WERI-Rb-1 (cell line): ENCODE measurements at regions not wholly inside any gene's neighbourhood (a gene's known extent, or its start where the extent isn't known, plus 50 kb on each side); places are given as distances from the start of the nearest gene placed in this dataset.

ENCODE experiments used
- DNase-seq: peaks from one replicate; pipeline ENCODE4 v3.0.0-alpha.2; 2020
- H3K27ac ChIP-seq: fragments of 250-450 bp; sonication (Bioruptor Pico); 2 replicates; pipeline ENCODE4 v1.5.1; 2020; ENCODE audit warnings: mild to moderate bottlenecking, moderate library complexity
- H3K27me3 ChIP-seq: fragments of 250-450 bp; sonication (Bioruptor Pico); 2 replicates; pipeline ENCODE4 v1.5.1; 2021; ENCODE audit warnings: mild to moderate bottlenecking, low read depth, moderate library complexity; ENCODE audit not compliant: insufficient read depth, severe bottlenecking
- H3K36me3 ChIP-seq: fragments of 250-450 bp; sonication (Bioruptor Pico); 2 replicates; pipeline ENCODE4 v1.5.1; 2020; ENCODE audit warnings: mild to moderate bottlenecking, moderate library complexity
- H3K4me3 ChIP-seq: 2 replicates; pipeline ENCODE4 v1.5.1; 2011; ENCODE audit warnings: low read depth, mild to moderate bottlenecking, control low read depth, low read length
- H3K9me3 ChIP-seq: fragments of 250-450 bp; sonication (Bioruptor Pico); 2 replicates; pipeline ENCODE4 v1.5.1; 2021; ENCODE audit warnings: mild to moderate bottlenecking, moderate library complexity; ENCODE audit not compliant: severe bottlenecking
- TF ChIP-seq, protein P1 (sequence below): IDR thresholded peaks from 2 replicates; pipeline ENCODE4 v1.5.1; 2011; ENCODE audit warnings: low read depth, mild to moderate bottlenecking, control low read depth, inconsistent platforms, low read length

DNA sequence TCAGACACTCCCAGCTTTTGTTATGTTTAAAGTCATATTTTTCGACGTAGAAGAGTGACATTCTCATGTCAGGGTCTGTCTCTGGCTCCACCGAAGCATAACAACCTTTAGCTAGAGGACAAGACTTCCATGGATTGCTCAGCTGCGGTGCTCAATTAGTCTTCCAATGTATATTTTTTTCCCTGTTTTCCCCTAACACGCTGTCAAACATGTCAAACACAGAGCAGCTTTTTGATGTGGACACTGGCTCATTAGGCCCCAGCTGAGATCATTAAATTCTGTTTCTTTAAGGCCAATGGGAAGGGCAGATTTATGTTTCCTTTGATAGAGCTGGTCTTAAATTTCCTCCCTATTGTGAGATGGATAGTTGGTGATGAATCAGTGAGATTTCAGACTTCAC, 525.4 kb downstream of the PIK3C3 start:
- no peak for DNase-seq
- H3K9me3 ChIP-seq, result no peaks in the 10 kb centered on the region

DNA sequence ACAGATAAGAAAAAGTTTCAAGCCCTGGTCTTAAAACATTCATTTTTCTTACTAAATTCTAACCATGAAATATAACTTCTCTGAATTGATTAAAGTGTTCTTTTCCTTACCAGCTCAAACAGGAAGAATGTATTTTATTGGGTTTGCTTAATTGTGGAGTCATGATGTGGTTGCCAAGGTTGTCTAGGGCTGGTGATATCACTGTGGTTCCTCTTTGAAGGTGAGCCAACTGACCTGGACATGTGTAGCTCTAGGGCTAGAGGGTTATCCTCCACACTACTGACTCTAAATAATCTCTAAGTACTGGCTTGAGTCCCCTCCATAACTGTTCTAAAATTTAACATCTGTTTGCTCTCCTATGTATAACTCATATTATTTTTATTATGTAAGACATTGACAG, 529.6 kb downstream of the PIK3C3 start:
- H3K27me3 ChIP-seq, result no peaks in the 10 kb centered on the region
- H3K36me3 ChIP-seq, result peaks cover 15% of the 10 kb centered on the region
- no peaks in the 10 kb centered on the region for H3K9me3 ChIP-seq
- H3K4me3 ChIP-seq, result no peak overlapping the region
- DNase-seq, result no peak
- TF ChIP-seq, protein P1, sequence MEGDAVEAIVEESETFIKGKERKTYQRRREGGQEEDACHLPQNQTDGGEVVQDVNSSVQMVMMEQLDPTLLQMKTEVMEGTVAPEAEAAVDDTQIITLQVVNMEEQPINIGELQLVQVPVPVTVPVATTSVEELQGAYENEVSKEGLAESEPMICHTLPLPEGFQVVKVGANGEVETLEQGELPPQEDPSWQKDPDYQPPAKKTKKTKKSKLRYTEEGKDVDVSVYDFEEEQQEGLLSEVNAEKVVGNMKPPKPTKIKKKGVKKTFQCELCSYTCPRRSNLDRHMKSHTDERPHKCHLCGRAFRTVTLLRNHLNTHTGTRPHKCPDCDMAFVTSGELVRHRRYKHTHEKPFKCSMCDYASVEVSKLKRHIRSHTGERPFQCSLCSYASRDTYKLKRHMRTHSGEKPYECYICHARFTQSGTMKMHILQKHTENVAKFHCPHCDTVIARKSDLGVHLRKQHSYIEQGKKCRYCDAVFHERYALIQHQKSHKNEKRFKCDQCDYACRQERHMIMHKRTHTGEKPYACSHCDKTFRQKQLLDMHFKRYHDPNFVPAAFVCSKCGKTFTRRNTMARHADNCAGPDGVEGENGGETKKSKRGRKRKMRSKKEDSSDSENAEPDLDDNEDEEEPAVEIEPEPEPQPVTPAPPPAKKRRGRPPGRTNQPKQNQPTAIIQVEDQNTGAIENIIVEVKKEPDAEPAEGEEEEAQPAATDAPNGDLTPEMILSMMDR, result no peak
- H3K27ac ChIP-seq, result no peak overlapping the region

More for the DNA sequence above, 525.4 kb downstream of the PIK3C3 start:
- H3K36me3 ChIP-seq, result peaks cover 5% of the 10 kb centered on the region
- no peak overlapping the region for H3K4me3 ChIP-seq
- H3K27ac ChIP-seq, result no peak overlapping the region
- TF ChIP-seq, protein P1, result no peak
- H3K27me3 ChIP-seq, result no peaks in the 10 kb centered on the region

DNA sequence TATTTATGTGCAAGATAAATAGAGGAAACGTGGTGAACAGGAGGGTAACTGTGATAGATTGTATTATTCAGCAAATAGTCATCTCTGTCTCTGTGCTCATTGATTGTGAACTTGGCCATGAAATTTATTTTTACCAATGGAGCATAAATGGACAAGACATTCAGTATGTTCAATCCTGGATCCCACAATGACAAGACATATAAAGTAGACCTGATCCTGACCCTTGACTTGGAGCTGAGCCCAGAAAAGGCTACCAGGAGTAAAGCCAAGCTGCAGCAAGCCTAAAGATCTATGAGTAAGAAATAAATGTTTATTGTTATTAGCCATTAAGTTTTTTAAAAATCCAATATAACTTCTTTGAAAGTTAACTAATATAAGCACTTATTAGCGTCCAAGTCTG, 531.2 kb downstream of the PIK3C3 start:
- H3K27ac ChIP-seq, result no peak overlapping the region
- TF ChIP-seq, protein P1, result no peak

DNA sequence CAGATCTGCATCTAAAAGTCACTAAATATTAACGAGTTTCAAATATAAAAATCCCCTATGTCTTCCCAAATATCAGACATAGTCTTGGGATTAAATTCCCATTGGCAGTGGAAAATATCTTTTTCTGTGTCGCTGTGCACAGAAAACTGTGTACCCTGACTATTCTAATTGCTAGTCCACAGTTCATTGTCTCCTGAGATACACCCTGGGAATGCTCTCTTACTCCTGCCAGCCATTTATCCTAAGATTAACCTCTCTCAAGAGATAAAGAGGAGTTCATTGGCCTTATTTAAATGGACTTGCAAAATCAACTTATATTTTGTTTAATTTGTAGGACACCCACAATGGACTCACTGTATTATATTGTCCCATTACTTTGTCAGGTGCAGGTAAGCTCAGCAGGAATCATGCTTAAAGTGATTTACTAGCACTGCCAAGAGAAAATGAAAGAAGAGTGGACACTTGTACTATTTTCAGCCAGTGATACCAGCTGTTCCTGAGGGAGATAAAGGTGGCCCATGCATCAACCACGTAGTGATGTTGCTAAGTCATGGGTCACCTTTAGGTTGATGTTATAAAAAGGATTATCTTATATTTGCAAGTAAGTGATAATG, 553.8 kb downstream of the PIK3C3 start:
- Histone ChIP-seq H3K27ac (no peak overlapping the region), H3K27me3 (no peaks in the 10 kb centered on the region), H3K36me3 (peaks cover 3% of the 10 kb centered on the region; the same call in 1 of the 2 replicates), H3K9me3 (no peaks in the 10 kb centered on the region), H3K4me3 (no peak overlapping the region)
- no peak for DNase-seq
- TF ChIP-seq, protein P1, result no peak

More for the DNA sequence above, 531.2 kb downstream of the PIK3C3 start:
- H3K4me3 ChIP-seq, result no peak overlapping the region
- no peak for DNase-seq
- no peaks in the 10 kb centered on the region for H3K27me3 ChIP-seq
- H3K36me3 ChIP-seq, result peaks cover 29% of the 10 kb centered on the region
- no peaks in the 10 kb centered on the region for H3K9me3 ChIP-seq

DNA sequence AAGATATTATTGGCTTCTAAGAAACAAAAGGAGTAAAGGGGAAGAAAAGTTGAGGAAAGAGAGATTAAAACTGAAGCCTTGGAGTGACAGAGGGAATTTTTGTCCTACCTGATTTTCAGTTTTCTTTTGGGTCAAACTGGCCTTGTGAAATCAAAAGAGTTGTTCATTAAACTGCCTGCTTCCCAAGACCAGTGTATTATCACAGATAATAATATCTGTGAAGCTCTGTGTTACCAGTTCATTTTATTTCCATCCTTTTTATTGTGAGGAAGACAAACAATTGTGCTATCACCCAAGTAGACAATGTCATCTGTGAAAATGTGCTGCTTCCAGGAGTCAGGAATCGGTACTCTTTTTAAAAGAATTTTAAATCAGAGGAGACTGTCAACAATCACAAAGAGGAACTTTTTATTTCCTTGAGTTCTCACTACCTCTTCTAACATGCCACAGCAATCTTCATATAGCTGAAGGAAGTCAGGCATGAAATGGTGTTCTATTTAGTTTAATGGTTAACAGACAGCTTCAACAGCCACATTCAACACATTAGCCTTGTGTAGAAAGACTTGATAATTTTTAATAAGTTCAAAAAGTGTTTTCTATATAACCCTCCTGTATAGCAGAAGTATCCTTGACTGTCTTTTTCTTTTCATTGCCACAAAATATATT, 554.8 kb downstream of the PIK3C3 start:
- H3K27ac ChIP-seq, result no peak overlapping the region
- TF ChIP-seq, protein P1, result no peak
- H3K36me3 ChIP-seq, result peaks cover 3% of the 10 kb centered on the region; the same call in 1 of the 2 replicates
- H3K4me3 ChIP-seq, result no peak overlapping the region
- DNase-seq, result no peak
- H3K27me3 ChIP-seq, result no peaks in the 10 kb centered on the region
- H3K9me3 ChIP-seq, result no peaks in the 10 kb centered on the region
